ENCODE measurements at regions not wholly inside any gene's neighbourhood (a gene's known extent, or its start where the extent isn't known, plus 50 kb on each side); places are given as distances from the start of the nearest gene placed in this dataset.
A peak's percentile ranks its signal among the peaks of the same experiment; 100 is the strongest.

- no peak for DNase-seq
Observed at GRCh38 chr10:131445623-131446022, 134.1 kb upstream of the TCERG1L start.

DNA sequence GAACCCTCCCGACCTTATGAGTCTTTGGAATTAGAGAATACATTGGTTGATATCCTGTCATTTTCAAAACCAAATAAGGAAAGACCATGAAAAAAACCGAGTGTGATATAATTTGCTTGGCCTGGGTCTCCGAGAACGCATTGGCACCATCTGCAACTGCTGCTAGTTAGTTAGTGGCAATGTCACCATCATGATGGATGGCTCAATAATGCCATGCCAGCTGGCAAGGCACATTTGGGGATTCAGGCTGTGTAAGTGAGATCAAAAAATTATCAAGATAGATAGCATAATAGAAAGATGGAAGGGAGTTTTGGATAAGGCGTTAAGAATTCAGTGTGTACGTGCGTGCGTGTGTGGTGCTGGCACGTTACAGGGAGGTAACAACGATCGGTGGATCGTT is 134.7 kb upstream of the TCERG1L start:
- DNase-seq, result no peak

GRCh38 chr10:131448171-131448570 is 136.7 kb upstream of the TCERG1L start:
- DNase-seq, result no peak

DNA sequence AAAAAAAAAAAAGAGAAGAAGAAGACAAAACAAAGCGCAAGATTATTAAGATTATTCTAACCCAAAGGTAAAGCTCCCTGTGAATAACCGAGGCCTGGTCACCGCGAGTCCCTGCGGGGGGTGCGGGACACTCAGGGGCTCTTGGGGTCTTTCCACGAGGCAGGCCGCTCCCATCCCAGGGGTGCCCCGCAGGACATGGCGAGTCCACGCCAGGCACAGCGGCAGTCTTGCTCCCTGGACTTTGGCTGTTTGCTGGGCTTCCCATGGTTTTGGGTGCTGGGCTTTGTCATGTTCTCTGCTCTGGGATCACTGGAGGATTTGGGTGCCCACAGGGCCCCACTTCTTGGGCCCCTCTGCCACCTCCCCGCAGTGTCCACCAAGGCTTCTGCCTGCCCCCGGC is 137.4 kb upstream of the TCERG1L start:
- no peak for DNase-seq

DNA sequence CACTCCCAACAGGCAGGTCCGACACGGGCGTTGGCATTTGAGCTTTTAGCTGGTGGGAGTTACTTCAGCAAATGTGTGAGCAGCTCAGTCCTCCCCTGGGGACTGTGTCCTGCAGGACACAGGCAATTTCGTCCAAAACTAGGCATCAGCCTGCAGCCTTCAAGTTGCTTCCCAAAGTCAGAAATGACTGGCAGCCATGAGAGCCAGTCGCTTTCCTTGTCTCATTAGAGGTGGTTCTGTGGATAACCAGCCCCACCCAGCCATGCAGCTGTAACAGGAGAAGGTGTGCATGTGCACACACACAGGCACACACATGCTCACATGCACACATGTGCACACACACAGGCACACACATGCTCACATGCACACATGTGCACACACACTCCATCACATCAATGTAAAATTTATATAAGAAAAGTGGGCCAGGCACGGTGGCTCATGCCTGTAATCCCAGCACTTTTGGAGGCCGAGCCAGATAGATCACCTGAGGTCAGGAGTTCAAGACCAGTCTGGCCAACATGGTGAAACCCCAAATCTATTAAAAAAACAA is 138.8 kb upstream of the TCERG1L start:
- no peak for DNase-seq

DNA sequence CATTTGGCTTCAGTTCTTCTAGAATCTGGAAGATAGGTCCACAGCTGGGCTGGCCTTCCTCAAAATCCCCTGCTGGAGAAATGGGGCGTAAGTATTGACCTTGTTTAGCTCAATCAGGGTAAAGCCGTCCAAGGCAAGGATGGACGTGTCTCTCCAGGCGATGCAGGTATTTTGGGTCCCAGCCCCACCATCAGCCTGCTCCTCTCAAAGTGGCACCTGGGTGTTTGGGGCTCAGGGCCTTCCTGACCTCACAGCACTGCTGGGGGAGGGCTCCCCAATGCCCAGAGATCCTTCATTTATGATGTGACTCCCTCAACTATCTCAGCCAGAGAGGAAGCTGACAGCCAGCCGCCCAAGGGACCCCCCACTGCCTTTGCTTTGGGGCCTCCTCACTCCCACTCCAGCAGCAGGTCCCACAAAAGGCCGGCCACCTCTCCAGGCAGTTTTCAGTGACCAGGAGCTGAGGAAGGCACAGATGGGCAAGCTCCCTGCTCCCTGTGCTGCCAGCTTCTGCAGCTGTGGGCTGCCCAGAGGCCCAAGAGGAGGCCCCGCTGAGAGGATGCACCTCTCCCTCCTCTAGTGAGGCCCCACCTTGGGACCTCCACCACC is 140.0 kb upstream of the TCERG1L start:
- DNase-seq, result no peak

GRCh38 chr10:131452926-131453720 is 141.6 kb upstream of the TCERG1L start:
- no peak for DNase-seq

DNA sequence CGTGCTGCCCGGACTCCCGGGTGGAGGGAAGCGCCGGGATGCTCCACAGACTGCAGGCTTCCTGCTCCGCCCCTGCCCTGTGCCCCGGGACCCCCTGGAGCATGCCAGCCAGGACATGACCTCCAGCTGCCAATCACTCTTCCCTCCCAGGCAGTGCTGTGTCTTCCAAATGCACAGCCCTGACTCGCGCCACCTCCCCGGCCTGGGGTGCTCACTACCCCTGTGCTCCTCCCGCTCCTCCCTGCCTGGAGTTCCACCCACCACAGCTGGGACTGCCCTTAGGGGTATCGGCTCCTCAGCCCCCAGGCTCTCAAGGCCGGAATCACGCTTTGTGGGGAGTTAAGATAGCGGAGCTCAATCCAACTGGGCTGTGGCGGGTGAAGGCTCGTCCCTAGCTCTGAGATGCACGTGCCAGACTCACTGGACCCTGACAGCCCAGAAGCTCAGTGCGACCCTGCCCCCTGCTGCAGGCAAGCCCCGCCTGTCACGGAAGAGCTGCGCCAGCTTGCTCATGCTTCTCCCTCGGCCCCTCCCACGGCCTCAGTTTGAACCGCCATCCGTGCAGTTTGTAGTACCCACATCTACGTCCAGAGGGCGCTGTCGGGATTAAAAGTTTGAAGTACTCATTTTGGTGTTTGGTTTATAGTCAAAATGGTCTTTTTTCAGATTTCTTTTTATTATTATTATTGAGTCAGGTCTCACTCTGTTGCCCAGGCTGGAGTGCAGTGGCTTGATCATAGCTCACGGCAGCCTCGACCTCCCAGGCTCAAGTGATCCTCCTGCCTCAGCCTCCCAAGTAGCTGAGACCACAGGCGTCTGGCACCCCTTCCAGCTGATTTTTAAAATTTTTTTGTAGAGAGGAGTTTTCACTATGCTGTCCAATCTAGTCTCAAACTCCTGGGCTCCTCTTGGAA is 142.5 kb upstream of the TCERG1L start:
- DNase-seq, result peak; percentile 93

GRCh38 chr10:131456411-131456810 is 144.9 kb upstream of the TCERG1L start:
- no peak for DNase-seq

GRCh38 chr10:131461093-131461492 is 149.6 kb upstream of the TCERG1L start:
- no peak for DNase-seq

DNA sequence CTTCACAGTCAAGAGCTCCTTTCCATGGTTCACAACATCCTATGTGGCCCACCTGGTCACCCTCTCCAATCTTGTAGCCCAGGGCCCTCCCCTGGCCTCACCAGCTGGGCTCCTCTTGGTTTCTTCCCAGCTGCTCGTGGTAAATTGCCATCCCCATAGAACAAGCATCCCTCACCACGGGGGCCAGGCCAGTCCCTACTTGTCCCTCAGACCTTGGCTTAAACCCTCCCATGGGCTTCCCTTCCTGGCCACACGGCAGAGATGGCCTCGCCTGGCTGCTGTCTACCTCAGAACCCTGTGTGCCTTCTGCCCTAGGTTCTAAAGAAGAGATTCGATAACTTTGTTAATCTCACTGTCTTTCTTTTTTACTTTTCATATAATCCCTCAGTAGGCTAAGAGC is 153.3 kb upstream of the TCERG1L start:
- DNase-seq, result no peak

DNA sequence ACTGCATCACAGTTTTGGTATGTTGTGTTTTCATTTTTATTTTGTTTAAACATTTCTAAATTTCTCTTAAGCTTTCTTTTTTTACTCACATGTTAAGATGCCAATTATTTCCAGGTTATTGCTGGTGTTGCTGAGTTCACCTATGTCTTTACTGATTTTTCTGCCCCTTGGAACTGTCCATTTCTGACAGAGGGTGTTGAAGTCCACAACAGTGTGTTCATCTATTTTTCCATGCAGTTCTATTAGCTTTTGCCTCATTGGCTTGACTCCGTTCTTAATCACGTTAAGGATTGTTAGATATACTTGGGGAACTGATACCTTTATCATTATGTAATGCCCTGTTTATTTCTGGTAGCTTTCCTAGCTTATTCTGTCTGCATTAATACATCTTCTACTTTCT is 158.0 kb upstream of the TCERG1L start:
- DNase-seq, result no peak

- no peak for DNase-seq
Observed at GRCh38 chr10:131473645-131474044, 162.1 kb upstream of the TCERG1L start.

DNA sequence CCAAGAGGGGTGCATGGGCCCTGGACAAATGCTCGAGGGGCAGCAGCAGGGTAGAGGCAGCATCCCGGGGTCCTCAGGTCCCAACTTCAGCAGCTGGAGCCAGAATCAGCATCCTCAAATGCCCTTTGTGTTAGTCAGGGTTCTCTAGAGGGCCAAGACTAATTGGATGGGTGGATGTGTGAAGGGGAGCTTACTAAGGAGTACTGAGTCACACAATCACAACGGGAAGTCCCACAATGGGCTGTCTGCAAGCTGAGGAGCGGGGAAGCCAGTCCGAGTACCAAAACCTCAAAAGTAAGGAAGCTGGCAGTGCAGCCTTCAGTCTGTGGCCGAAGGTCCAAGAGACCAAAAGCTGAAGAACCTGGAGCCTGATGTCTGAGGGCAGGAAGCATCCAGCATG is 162.9 kb upstream of the TCERG1L start:
- no peak for DNase-seq

GRCh38 chr10:131475043-131475442 is 163.5 kb upstream of the TCERG1L start:
- DNase-seq, result no peak

- DNase-seq, result no peak
Observed at GRCh38 chr10:131475803-131476202, 164.3 kb upstream of the TCERG1L start.

- DNase-seq, result no peak
Observed at GRCh38 chr10:131477457-131478121, 166.1 kb upstream of the TCERG1L start.

DNA sequence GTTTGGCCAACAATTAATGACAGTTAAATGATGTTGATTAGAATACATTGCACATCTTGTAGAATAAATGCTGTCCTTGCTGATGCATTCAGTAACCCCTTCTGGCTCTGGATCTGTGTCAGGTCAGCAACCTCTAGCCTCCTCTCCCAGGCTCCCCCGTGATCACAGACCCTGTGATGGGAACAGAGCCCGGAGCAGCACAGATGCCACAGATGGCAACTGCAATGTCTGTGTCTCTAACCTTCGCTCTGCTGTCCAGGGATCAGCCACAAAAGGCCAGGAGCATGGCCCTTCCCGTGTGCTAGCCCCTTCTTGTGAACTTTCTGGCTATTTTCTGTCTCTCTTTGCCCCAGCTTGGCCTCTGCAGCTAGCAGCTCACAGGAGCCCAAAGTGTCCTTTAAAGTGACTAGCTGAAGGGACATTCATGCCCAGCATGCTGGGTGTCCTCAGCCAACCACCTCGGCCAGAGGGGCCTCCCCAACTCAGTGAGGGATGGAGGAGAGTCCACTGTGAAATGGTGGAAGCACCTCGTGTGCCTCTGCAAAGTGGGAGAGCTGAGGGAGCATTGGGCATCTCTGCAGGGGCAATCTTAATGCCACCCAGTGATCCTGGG is 167.0 kb upstream of the TCERG1L start:
- no peak for DNase-seq

DNA sequence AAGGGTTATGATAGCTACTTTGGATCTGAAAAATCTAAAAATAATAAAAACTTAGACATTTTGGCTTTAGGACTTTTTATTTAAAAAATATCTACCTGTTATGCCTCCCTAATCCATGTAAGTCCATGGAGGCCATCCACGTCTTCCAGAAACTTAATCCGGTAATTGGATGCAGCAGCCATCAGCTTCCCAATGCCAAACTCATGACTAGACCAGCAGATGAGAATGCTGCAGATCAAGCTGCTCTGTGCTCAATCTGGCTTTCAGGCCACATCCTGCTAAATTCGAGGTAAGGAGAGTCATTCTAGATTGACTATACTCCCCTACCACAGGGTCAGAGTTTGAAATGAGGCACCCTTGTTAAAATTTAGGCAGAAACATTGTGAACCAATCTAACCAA is 168.5 kb upstream of the TCERG1L start:
- DNase-seq, result no peak

DNA sequence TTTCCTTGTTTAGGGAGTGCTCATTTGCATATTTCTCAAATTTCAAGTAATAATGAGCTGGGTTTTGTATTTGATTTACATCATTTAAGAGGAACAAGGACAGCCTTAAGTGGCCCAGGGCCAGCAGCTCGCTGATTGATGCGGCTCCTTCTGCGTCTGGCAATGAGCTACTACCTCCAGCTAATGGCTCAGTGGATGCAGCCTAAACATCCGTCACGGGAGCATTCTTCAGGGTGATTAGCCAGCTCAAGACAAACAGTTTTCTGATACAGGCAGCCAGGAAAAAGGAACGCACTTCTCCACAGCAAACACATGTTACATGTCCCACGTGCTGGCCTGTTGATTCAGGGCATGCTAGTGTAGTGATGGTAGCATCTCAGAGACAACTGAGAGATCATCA is 169.3 kb upstream of the TCERG1L start:
- no peak for DNase-seq

GRCh38 chr10:131485732-131486131 is 174.2 kb upstream of the TCERG1L start:
- no peak for DNase-seq

GRCh38 chr10:131487822-131488221 is 176.3 kb upstream of the TCERG1L start:
- DNase-seq, result no peak

Measured in stimulated activated CD8-positive, alpha-beta memory T cell treated with anti-CD3 and anti-CD28 coated beads, Interleukin-4, amount 100 ng/mL, for 48 hours (primary cell).